NOMO-1 treated with dmso at 0.1 percent for 144 hours (cell line): ENCODE measurements at regions not wholly inside any gene's neighbourhood (a gene's known extent, or its start where the extent isn't known, plus 50 kb on each side); places are given as distances from the start of the nearest gene placed in this dataset.
"Not testable (repeated sequence)": the region's sequence is repeated elsewhere in the genome, so short reads cannot be mapped to it uniquely, and the experiment has no call there.

ENCODE experiments used
- DNase-seq: peaks from one replicate; lab custom pipeline; 2025; ENCODE audit not compliant: unreplicated experiment; lab: John Stamatoyannopoulos, UW

- DNase-seq = no peak
Measured at GRCh38 chr10:124217906-124218804, 124.8 kb upstream of the CHST15 start.

GRCh38 chr10:124217031-124217430, 123.6 kb upstream of the CHST15 start:
- DNase-seq = no peak

GRCh38 chr10:124214610-124215375, 121.4 kb upstream of the CHST15 start:
- DNase-seq = no peak

- DNase-seq = no peak
Measured at GRCh38 chr10:124213899-124214510, 120.6 kb upstream of the CHST15 start.

GRCh38 chr10:124213471-124213870, 120.1 kb upstream of the CHST15 start:
- DNase-seq = no peak

- no peak for DNase-seq
Measured at GRCh38 chr10:124212702-124213101, 119.3 kb upstream of the CHST15 start.

- no peak for DNase-seq
Measured at GRCh38 chr10:124211921-124212320, 118.5 kb upstream of the CHST15 start.

GRCh38 chr10:124210263-124210662, 116.9 kb upstream of the CHST15 start:
- DNase-seq = no peak

- DNase-seq = no peak
Measured at GRCh38 chr10:124207391-124207790, 114.0 kb upstream of the CHST15 start.

GRCh38 chr10:124206616-124207015, 113.2 kb upstream of the CHST15 start:
- DNase-seq = no peak

- DNase-seq = no peak
Measured at GRCh38 chr10:124205432-124205831, 112.0 kb upstream of the CHST15 start.

GRCh38 chr10:124204726-124205125, 111.3 kb upstream of the CHST15 start:
- DNase-seq = no peak

GRCh38 chr10:124200011-124200410, 106.6 kb upstream of the CHST15 start:
- DNase-seq = no peak

- DNase-seq = no peak
Measured at GRCh38 chr10:124198871-124199270, 105.5 kb upstream of the CHST15 start.

GRCh38 chr10:124198125-124198501, 104.7 kb upstream of the CHST15 start:
- DNase-seq = no peak

GRCh38 chr10:124197371-124198124, 104.2 kb upstream of the CHST15 start:
- no peak for DNase-seq

GRCh38 chr10:124196659-124197058, 103.3 kb upstream of the CHST15 start:
- no peak for DNase-seq

- no peak for DNase-seq
Measured at GRCh38 chr10:124194199-124194824, 100.9 kb upstream of the CHST15 start.

GRCh38 chr10:124193309-124193696, 99.9 kb upstream of the CHST15 start:
- no peak for DNase-seq

- not testable (repeated sequence) for DNase-seq
Measured at GRCh38 chr10:124192664-124193308, 99.4 kb upstream of the CHST15 start.
